Suprapubic skin (tissue), 4 donors: ENCODE measurements at regions not wholly inside any gene's neighbourhood (a gene's known extent, or its start where the extent isn't known, plus 50 kb on each side); places are given as distances from the start of the nearest gene placed in this dataset.

Experiments used
- DNase-seq, 2 donors: peaks; one replicate each; pipeline ENCODE4 v3.0.0-alpha.2; 2019; ENCODE audit warnings: low spot score in 2 of 2
- H3K27ac ChIP-seq: fragments of 200-600 bp; sonication (generic); one replicate; pipeline ENCODE4 v1.5.1; 2019
- H3K27me3 ChIP-seq: fragments of 200-600 bp; sonication (generic); one replicate; pipeline ENCODE4 v1.5.1; 2019
- H3K36me3 ChIP-seq: fragments of 200-600 bp; sonication (generic); one replicate; pipeline ENCODE4 v1.5.1; 2019
- H3K4me1 ChIP-seq: fragments of 200-600 bp; sonication (generic); one replicate; pipeline ENCODE4 v1.5.1; 2019
- H3K4me3 ChIP-seq: fragments of 200-600 bp; sonication (generic); one replicate; pipeline ENCODE4 v1.5.1; 2019; ENCODE audit warnings: mild to moderate bottlenecking
- H3K9me3 ChIP-seq: fragments of 200-600 bp; sonication (generic); one replicate; pipeline ENCODE4 v1.5.1; 2019
- CTCF ChIP-seq, 2 donors: fragments of 200-600 bp in 1 of 2; fragments of 450-650 bp in 1 of 2; sonication (generic) in 1 of 2; IDR thresholded peaks; one replicate each; pipeline ENCODE4 v1.5.1; 2016 to 2019; ENCODE audit warnings: antibody characterized with exemption in 2 of 2, mild to moderate bottlenecking in 1 of 2, moderate library complexity in 1 of 2
- EP300 ChIP-seq: sonication (generic); formaldehyde crosslinking; IDR thresholded peaks from one replicate; pipeline ENCODE4 v1.6.1; 2017; ENCODE audit warnings: antibody characterized with exemption
- POLR2A ChIP-seq, 2 donors: fragments of 450-650 bp; IDR thresholded peaks; one replicate each; pipeline ENCODE4 v1.6.1; 2017; ENCODE audit warnings: antibody characterized with exemption in 2 of 2, mild to moderate bottlenecking in 2 of 2, moderate library complexity in 2 of 2
- POLR2AphosphoS5 ChIP-seq, 3 donors: sonication (generic); formaldehyde crosslinking; IDR thresholded peaks; one replicate each; pipeline ENCODE4 v1.6.1; 2017; ENCODE audit warnings: antibody characterized with exemption in 3 of 3
- WGBS: methylation state at CpG from one replicate; pipeline ENCODE4 v1.1.5; 2018; 5-methylcytosine and 5-hydroxymethylcytosine counted together

- H3K27me3 ChIP-seq = no peaks in the 10 kb centered on the region
- no peak overlapping the region for H3K4me3 ChIP-seq
- H3K36me3 ChIP-seq = no peaks in the 10 kb centered on the region
- DNase-seq = no peak
- no peak overlapping the region for H3K27ac ChIP-seq
- H3K9me3 ChIP-seq = no peaks in the 10 kb centered on the region
- H3K4me1 ChIP-seq = peaks cover 4% of the 10 kb centered on the region
- TF ChIP-seq POLR2A (IDR thresholded peaks at IDR 0.05) (no peak), EP300 (no peak), POLR2AphosphoS5 (IDR thresholded peaks at IDR 0.05) (no peak), CTCF (IDR thresholded peaks at IDR 0.05) (no peak)
- WGBS = 94% methylated on average over 2 of the region's 2 CpGs
These were observed 383.3 kb upstream of the RPS23 start for GRCh38 chr5:82661462-82661861.

- no peak for DNase-seq
- Histone ChIP-seq H3K4me3 (no peak overlapping the region), H3K36me3 (no peaks in the 10 kb centered on the region), H3K27ac (no peak overlapping the region), H3K4me1 (peaks cover 4% of the 10 kb centered on the region), H3K27me3 (no peaks in the 10 kb centered on the region), H3K9me3 (no peaks in the 10 kb centered on the region)
- 93% methylated on average over 2 of the region's 2 CpGs for WGBS
- no peak for TF ChIP-seq EP300
- no peak for TF ChIP-seq POLR2A (IDR thresholded peaks at IDR 0.05)
- TF ChIP-seq POLR2AphosphoS5 (IDR thresholded peaks at IDR 0.05) = no peak
- no peak for TF ChIP-seq CTCF (IDR thresholded peaks at IDR 0.05)
These were observed 381.0 kb upstream of the RPS23 start for GRCh38 chr5:82659115-82659514.

GRCh38 chr5:82657033-82657699 is 379.0 kb upstream of the RPS23 start:
- TF ChIP-seq EP300 (no peak), POLR2AphosphoS5 (IDR thresholded peaks at IDR 0.05) (no peak), POLR2A (IDR thresholded peaks at IDR 0.05) (no peak), CTCF (IDR thresholded peaks at IDR 0.05) (no peak)
- peaks cover 4% of the 10 kb centered on the region for H3K4me1 ChIP-seq
- H3K36me3 ChIP-seq = no peaks in the 10 kb centered on the region
- no peak overlapping the region for H3K27ac ChIP-seq
- 55% methylated on average over 5 of the region's 5 CpGs for WGBS
- H3K4me3 ChIP-seq = no peak overlapping the region
- no peaks in the 10 kb centered on the region for H3K27me3 ChIP-seq
- no peak for DNase-seq
- no peaks in the 10 kb centered on the region for H3K9me3 ChIP-seq

- Histone ChIP-seq H3K27me3 (no peaks in the 10 kb centered on the region), H3K9me3 (no peaks in the 10 kb centered on the region), H3K27ac (no peak overlapping the region), H3K36me3 (no peaks in the 10 kb centered on the region), H3K4me1 (peaks cover 4% of the 10 kb centered on the region), H3K4me3 (no peak overlapping the region)
- 27% methylated on average over 2 of the region's 2 CpGs for WGBS
- TF ChIP-seq POLR2A (IDR thresholded peaks at IDR 0.05) (no peak), CTCF (IDR thresholded peaks at IDR 0.05) (no peak), EP300 (no peak), POLR2AphosphoS5 (IDR thresholded peaks at IDR 0.05) (no peak)
- no peak for DNase-seq
These were observed 378.2 kb upstream of the RPS23 start for GRCh38 chr5:82656341-82656761.

GRCh38 chr5:82655078-82655477 is 376.9 kb upstream of the RPS23 start:
- no peak for DNase-seq
- H3K27me3 ChIP-seq = no peaks in the 10 kb centered on the region
- no peaks in the 10 kb centered on the region for H3K9me3 ChIP-seq
- H3K4me3 ChIP-seq = no peak overlapping the region
- H3K27ac ChIP-seq = no peak overlapping the region
- no peaks in the 10 kb centered on the region for H3K36me3 ChIP-seq
- no peak for TF ChIP-seq EP300
- TF ChIP-seq POLR2AphosphoS5 (IDR thresholded peaks at IDR 0.05) = no peak
- TF ChIP-seq CTCF (IDR thresholded peaks at IDR 0.05) = no peak
- no peak for TF ChIP-seq POLR2A (IDR thresholded peaks at IDR 0.05)
- peaks cover 4% of the 10 kb centered on the region for H3K4me1 ChIP-seq
- 68% methylated on average over 7 of the region's 7 CpGs for WGBS
